NCI-H1048 (cell line): ENCODE measurements at regions not wholly inside any gene's neighbourhood (a gene's known extent, or its start where the extent isn't known, plus 50 kb on each side); places are given as distances from the start of the nearest gene placed in this dataset.

ENCODE experiments used
- DNase-seq: peaks from one replicate; lab custom pipeline; 2025; lab: John Stamatoyannopoulos, UW

- DNase-seq, result no peak
Measured at GRCh38 chr3:59446775-59447465, 397.1 kb upstream of the CFAP20DC start.

- DNase-seq, result no peak
Measured at GRCh38 chr3:59444676-59445075, 394.9 kb upstream of the CFAP20DC start.

- no peak for DNase-seq
Measured at GRCh38 chr3:59444294-59444671, 394.5 kb upstream of the CFAP20DC start.

- DNase-seq, result no peak
Measured at GRCh38 chr3:59443618-59444293, 393.9 kb upstream of the CFAP20DC start.

- DNase-seq, result no peak
Measured at GRCh38 chr3:59442046-59442445, 392.2 kb upstream of the CFAP20DC start.

- no peak for DNase-seq
Measured at GRCh38 chr3:59440285-59441028, 390.6 kb upstream of the CFAP20DC start.

GRCh38 chr3:59438492-59438891 lies 388.7 kb upstream of the CFAP20DC start:
- DNase-seq, result no peak

- no peak for DNase-seq
Measured at GRCh38 chr3:59436164-59436958, 386.5 kb upstream of the CFAP20DC start.

GRCh38 chr3:59433546-59433945 lies 383.7 kb upstream of the CFAP20DC start:
- no peak for DNase-seq

- DNase-seq, result no peak
Measured at GRCh38 chr3:59432665-59433064, 382.8 kb upstream of the CFAP20DC start.

- DNase-seq, result no peak
Measured at GRCh38 chr3:59430341-59430740, 380.5 kb upstream of the CFAP20DC start.

GRCh38 chr3:59429198-59429597 lies 379.4 kb upstream of the CFAP20DC start:
- DNase-seq, result no peak

GRCh38 chr3:59426821-59427565 lies 377.2 kb upstream of the CFAP20DC start:
- DNase-seq, result no peak

GRCh38 chr3:59425942-59426341 lies 376.1 kb upstream of the CFAP20DC start:
- no peak for DNase-seq

GRCh38 chr3:59425371-59425770 lies 375.5 kb upstream of the CFAP20DC start:
- DNase-seq, result no peak

- DNase-seq, result no peak
Measured at GRCh38 chr3:59424268-59425010, 374.6 kb upstream of the CFAP20DC start.

- DNase-seq, result no peak
Measured at GRCh38 chr3:59423707-59424106, 373.9 kb upstream of the CFAP20DC start.

- no peak for DNase-seq
Measured at GRCh38 chr3:59422312-59422711, 372.5 kb upstream of the CFAP20DC start.

GRCh38 chr3:59418836-59419235 lies 369.0 kb upstream of the CFAP20DC start:
- DNase-seq, result no peak

- no peak for DNase-seq
Measured at GRCh38 chr3:59412516-59412915, 362.7 kb upstream of the CFAP20DC start.

- DNase-seq, result no peak
Measured at GRCh38 chr3:59411694-59412093, 361.9 kb upstream of the CFAP20DC start.
